NCI-H2171 (cell line): ENCODE measurements at regions not wholly inside any gene's neighbourhood (a gene's known extent, or its start where the extent isn't known, plus 50 kb on each side); places are given as distances from the start of the nearest gene placed in this dataset.

Experiments
- DNase-seq: peaks from one replicate; lab custom pipeline; 2025; lab: John Stamatoyannopoulos, UW

- DNase-seq: no peak
Measured at GRCh38 chr2:12254280-12254860, 462.4 kb upstream of the TRIB2 start.

GRCh38 chr2:12256206-12256605 is 460.5 kb upstream of the TRIB2 start:
- no peak for DNase-seq

GRCh38 chr2:12257476-12257875 is 459.3 kb upstream of the TRIB2 start:
- no peak for DNase-seq

GRCh38 chr2:12259493-12259892 is 457.2 kb upstream of the TRIB2 start:
- DNase-seq: peak; percentile 33

- peak; percentile 96 for DNase-seq
Measured at GRCh38 chr2:12261986-12262680, 454.6 kb upstream of the TRIB2 start.

- peak; percentile 67 for DNase-seq
Measured at GRCh38 chr2:12262681-12263436, 453.9 kb upstream of the TRIB2 start.

GRCh38 chr2:12263730-12264129 is 453.0 kb upstream of the TRIB2 start:
- no peak for DNase-seq

- no peak for DNase-seq
Measured at GRCh38 chr2:12264146-12264545, 452.6 kb upstream of the TRIB2 start.

GRCh38 chr2:12265646-12266045 is 451.1 kb upstream of the TRIB2 start:
- no peak for DNase-seq

GRCh38 chr2:12267042-12267441 is 449.7 kb upstream of the TRIB2 start:
- DNase-seq: peak; percentile 11

GRCh38 chr2:12269041-12269972 is 447.4 kb upstream of the TRIB2 start:
- no peak for DNase-seq

- no peak for DNase-seq
Measured at GRCh38 chr2:12270876-12271588, 445.7 kb upstream of the TRIB2 start.

GRCh38 chr2:12271589-12271984 is 445.1 kb upstream of the TRIB2 start:
- no peak for DNase-seq

- DNase-seq: no peak
Measured at GRCh38 chr2:12273111-12273510, 443.6 kb upstream of the TRIB2 start.

- no peak for DNase-seq
Measured at GRCh38 chr2:12274591-12274990, 442.1 kb upstream of the TRIB2 start.

- no peak for DNase-seq
Measured at GRCh38 chr2:12277241-12278034, 439.3 kb upstream of the TRIB2 start.

GRCh38 chr2:12278217-12278750 is 438.5 kb upstream of the TRIB2 start:
- no peak for DNase-seq

- DNase-seq: no peak
Measured at GRCh38 chr2:12282780-12283695, 433.7 kb upstream of the TRIB2 start.

- DNase-seq: no peak
Measured at GRCh38 chr2:12284037-12284436, 432.7 kb upstream of the TRIB2 start.
